Lower lobe of right lung (tissue), 2 donors: ENCODE measurements at regions not wholly inside any gene's neighbourhood (a gene's known extent, or its start where the extent isn't known, plus 50 kb on each side); places are given as distances from the start of the nearest gene placed in this dataset.

Source experiments
- ATAC-seq, 2 donors: fragments of 200-7000 bp; cut with Tn5 transposase; one replicate each; pipeline ENCODE4 v1.9.1; 2020 to 2022; ENCODE audit warnings: mild to moderate bottlenecking in 2 of 2, moderate library complexity in 2 of 2
- DNase-seq: peaks from one replicate; pipeline ENCODE4 v3.0.0-alpha.2; 2020
- H3K27ac ChIP-seq: fragments of 200-600 bp; one replicate; pipeline ENCODE4 v1.8.0; 2022
- H3K27me3 ChIP-seq: fragments of 200-600 bp; one replicate; pipeline ENCODE4 v1.8.0; 2022; ENCODE audit warnings: low read depth
- H3K36me3 ChIP-seq: fragments of 200-600 bp; one replicate; pipeline ENCODE4 v1.8.0; 2022; ENCODE audit warnings: mild to moderate bottlenecking
- H3K4me1 ChIP-seq: fragments of 200-600 bp; one replicate; pipeline ENCODE4 v1.8.0; 2022
- H3K4me3 ChIP-seq: fragments of 200-600 bp; one replicate; pipeline ENCODE4 v1.8.0; 2022; ENCODE audit warnings: mild to moderate bottlenecking
- H3K9me3 ChIP-seq: fragments of 200-600 bp; one replicate; pipeline ENCODE4 v1.8.0; 2022
- CTCF ChIP-seq: fragments of 200-600 bp; IDR thresholded peaks from one replicate; pipeline ENCODE4 v1.8.0; 2022; ENCODE audit warnings: antibody characterized with exemption, mild to moderate bottlenecking
- intact Hi-C: fragments of 100-400 bp; cut with DNase I; formaldehyde crosslinking; loops from one replicate; pipeline ENCODE4 v1.11.0; 2022
- donor health status: DM: no; HTN: yes; CAD: no; lungs with severe emphysema.

GRCh38 chr11:26244207-26244606 lies 87.7 kb upstream of the ANO3 start:
- Histone ChIP-seq H3K36me3 (no peaks in the 10 kb centered on the region), H3K4me1 (no peaks in the 10 kb centered on the region), H3K9me3 (no peaks in the 10 kb centered on the region), H3K4me3 (no peak overlapping the region), H3K27ac (no peak overlapping the region), H3K27me3 (no peaks in the 10 kb centered on the region)
- no peak for TF ChIP-seq CTCF
- ATAC-seq (peak in 1 of 2 donors; percentile 47), DNase-seq (no peak)
- intact Hi-C loops = no loop called here

- H3K27me3 ChIP-seq = no peaks in the 10 kb centered on the region
- ATAC-seq = no peak
- no peaks in the 10 kb centered on the region for H3K4me1 ChIP-seq
- H3K4me3 ChIP-seq = no peak overlapping the region
- H3K36me3 ChIP-seq = no peaks in the 10 kb centered on the region
- H3K9me3 ChIP-seq = no peaks in the 10 kb centered on the region
- intact Hi-C loops = no loop called here
- no peak overlapping the region for H3K27ac ChIP-seq
- DNase-seq = no peak
- no peak for TF ChIP-seq CTCF
Measured at GRCh38 chr11:26245046-26245445, 86.9 kb upstream of the ANO3 start.

- Histone ChIP-seq H3K27me3 (no peaks in the 10 kb centered on the region), H3K27ac (no peak overlapping the region), H3K4me1 (no peaks in the 10 kb centered on the region), H3K36me3 (no peaks in the 10 kb centered on the region), H3K9me3 (no peaks in the 10 kb centered on the region), H3K4me3 (no peak overlapping the region)
- intact Hi-C loops = no loop called here
- ATAC-seq = no peak
- no peak for DNase-seq
- no peak for TF ChIP-seq CTCF
Measured at GRCh38 chr11:26247340-26247739, 84.6 kb upstream of the ANO3 start.

- ATAC-seq = no peak
- no peaks in the 10 kb centered on the region for H3K36me3 ChIP-seq
- no peaks in the 10 kb centered on the region for H3K27me3 ChIP-seq
- no peaks in the 10 kb centered on the region for H3K9me3 ChIP-seq
- DNase-seq = no peak
- no peaks in the 10 kb centered on the region for H3K4me1 ChIP-seq
- no peak overlapping the region for H3K4me3 ChIP-seq
- TF ChIP-seq CTCF = no peak
- intact Hi-C loops = no loop called here
- H3K27ac ChIP-seq = no peak overlapping the region
Measured at GRCh38 chr11:26248661-26249060, 83.3 kb upstream of the ANO3 start.

- Histone ChIP-seq H3K27me3 (no peaks in the 10 kb centered on the region), H3K27ac (no peak overlapping the region), H3K4me1 (no peaks in the 10 kb centered on the region), H3K9me3 (no peaks in the 10 kb centered on the region), H3K4me3 (no peak overlapping the region), H3K36me3 (no peaks in the 10 kb centered on the region)
- no peak for TF ChIP-seq CTCF
- intact Hi-C loops = no loop called here
- DNase-seq (no peak), ATAC-seq (no peak)
Measured at GRCh38 chr11:26254378-26254777, 77.6 kb upstream of the ANO3 start.

GRCh38 chr11:26263769-26264168 lies 68.2 kb upstream of the ANO3 start:
- Histone ChIP-seq H3K9me3 (no peaks in the 10 kb centered on the region), H3K4me1 (no peaks in the 10 kb centered on the region), H3K27ac (no peak overlapping the region), H3K27me3 (no peaks in the 10 kb centered on the region), H3K36me3 (no peaks in the 10 kb centered on the region), H3K4me3 (no peak overlapping the region)
- DNase-seq (no peak), ATAC-seq (no peak)
- no peak for TF ChIP-seq CTCF
- intact Hi-C loops = no loop called here
